ENCODE measurements at regions not wholly inside any gene's neighbourhood (a gene's known extent, or its start where the extent isn't known, plus 50 kb on each side); places are given as distances from the start of the nearest gene placed in this dataset.

DNA sequence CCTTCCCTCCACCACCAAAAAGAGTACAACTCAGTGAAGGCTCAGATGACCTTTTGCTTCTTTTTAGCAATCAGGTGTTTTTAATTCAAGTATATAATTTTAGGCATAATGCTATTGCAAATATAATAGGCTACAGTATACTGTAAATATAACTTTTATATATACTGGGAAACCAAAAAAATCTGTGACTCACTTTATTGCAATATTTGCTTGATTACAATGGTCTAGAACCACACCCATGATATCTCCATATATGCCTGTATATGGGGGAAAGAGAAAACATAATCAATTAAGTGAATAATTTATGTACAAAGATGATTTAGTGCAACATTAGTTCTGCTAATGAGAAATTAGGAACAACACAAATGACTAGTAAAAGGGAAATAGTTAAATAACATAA is 134.3 kb downstream of the TLE3 start:
- TF ChIP-seq, protein P1, sequence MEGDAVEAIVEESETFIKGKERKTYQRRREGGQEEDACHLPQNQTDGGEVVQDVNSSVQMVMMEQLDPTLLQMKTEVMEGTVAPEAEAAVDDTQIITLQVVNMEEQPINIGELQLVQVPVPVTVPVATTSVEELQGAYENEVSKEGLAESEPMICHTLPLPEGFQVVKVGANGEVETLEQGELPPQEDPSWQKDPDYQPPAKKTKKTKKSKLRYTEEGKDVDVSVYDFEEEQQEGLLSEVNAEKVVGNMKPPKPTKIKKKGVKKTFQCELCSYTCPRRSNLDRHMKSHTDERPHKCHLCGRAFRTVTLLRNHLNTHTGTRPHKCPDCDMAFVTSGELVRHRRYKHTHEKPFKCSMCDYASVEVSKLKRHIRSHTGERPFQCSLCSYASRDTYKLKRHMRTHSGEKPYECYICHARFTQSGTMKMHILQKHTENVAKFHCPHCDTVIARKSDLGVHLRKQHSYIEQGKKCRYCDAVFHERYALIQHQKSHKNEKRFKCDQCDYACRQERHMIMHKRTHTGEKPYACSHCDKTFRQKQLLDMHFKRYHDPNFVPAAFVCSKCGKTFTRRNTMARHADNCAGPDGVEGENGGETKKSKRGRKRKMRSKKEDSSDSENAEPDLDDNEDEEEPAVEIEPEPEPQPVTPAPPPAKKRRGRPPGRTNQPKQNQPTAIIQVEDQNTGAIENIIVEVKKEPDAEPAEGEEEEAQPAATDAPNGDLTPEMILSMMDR (IDR thresholded peaks at IDR 0.05; ENCODE audit: partially characterized antibody, unreplicated experiment): no peak
- H3K36me3 Mint-ChIP-seq (ENCODE audit: unreplicated experiment): no peaks in the 10 kb centered on the region
- H3K4me3 Mint-ChIP-seq (ENCODE audit: unreplicated experiment): no peak overlapping the region
- peaks cover 2% of the 10 kb centered on the region for H3K27me3 Mint-ChIP-seq (ENCODE audit: unreplicated experiment)
- DNase-seq: no peak
- H3K9me3 Mint-ChIP-seq (ENCODE audit: unreplicated experiment): peaks cover 3% of the 10 kb centered on the region
- no peak overlapping the region for H3K27ac Mint-ChIP-seq (ENCODE audit: unreplicated experiment)
- no peaks in the 10 kb centered on the region for H3K4me1 Mint-ChIP-seq (ENCODE audit: low read depth, unreplicated experiment)

DNA sequence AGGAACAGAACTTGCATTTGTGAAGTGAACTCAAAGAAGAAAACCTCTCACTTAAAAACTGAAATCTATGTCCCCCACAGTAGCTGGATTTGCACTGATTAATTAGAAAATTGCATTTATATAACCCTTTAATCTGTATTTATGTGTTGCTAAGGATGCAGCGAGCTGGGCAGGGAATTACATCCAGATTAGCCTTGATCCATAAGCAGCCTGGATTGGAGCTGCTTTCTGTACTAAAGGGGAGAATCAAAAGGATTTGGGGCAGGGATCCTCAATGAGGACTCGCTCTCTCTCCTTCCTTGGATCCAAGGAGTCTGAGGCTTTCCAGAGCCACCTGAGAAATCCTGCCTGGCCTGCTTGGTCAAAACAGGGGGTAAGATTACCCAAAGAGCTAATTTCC is 125.9 kb downstream of the TLE3 start:
- no peaks in the 10 kb centered on the region for H3K9me3 Mint-ChIP-seq (ENCODE audit: unreplicated experiment)
- H3K36me3 Mint-ChIP-seq (ENCODE audit: unreplicated experiment): no peaks in the 10 kb centered on the region
- no peak overlapping the region for H3K4me3 Mint-ChIP-seq (ENCODE audit: unreplicated experiment)
- peaks cover 9% of the 10 kb centered on the region for H3K27me3 Mint-ChIP-seq (ENCODE audit: unreplicated experiment)
- no peak overlapping the region for H3K27ac Mint-ChIP-seq (ENCODE audit: unreplicated experiment)
- TF ChIP-seq, protein P1 (IDR thresholded peaks at IDR 0.05; ENCODE audit: partially characterized antibody, unreplicated experiment): no peak
- no peak for DNase-seq
- H3K4me1 Mint-ChIP-seq (ENCODE audit: low read depth, unreplicated experiment): peaks cover 23% of the 10 kb centered on the region

DNA sequence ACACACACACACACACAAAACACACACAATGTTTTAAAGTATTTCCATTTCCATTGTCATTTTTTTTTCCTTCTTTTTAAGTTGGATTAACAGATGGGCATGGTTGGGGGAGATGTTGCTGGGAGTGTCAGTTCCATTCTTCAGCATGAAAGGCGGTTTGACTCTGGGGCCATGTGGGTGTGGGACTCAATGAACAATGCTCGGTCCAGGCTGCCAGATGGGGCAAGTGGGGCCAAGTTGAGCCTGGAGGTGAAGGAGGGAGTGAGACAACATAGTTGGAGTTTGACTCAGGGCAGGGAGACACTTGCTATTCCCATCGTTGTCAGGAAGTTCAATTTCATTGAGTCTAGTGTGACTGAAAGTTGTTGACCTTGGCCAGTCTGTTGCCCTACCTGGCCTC is 125.3 kb downstream of the TLE3 start:
- Mint-ChIP-seq H3K4me3 (ENCODE audit: unreplicated experiment) (no peak overlapping the region), H3K27me3 (ENCODE audit: unreplicated experiment) (peaks cover 9% of the 10 kb centered on the region), H3K27ac (ENCODE audit: unreplicated experiment) (no peak overlapping the region), H3K4me1 (ENCODE audit: low read depth, unreplicated experiment) (peaks cover 23% of the 10 kb centered on the region), H3K9me3 (ENCODE audit: unreplicated experiment) (no peaks in the 10 kb centered on the region), H3K36me3 (ENCODE audit: unreplicated experiment) (no peaks in the 10 kb centered on the region)
- no peak for DNase-seq
- TF ChIP-seq, protein P1 (IDR thresholded peaks at IDR 0.05; ENCODE audit: partially characterized antibody, unreplicated experiment): no peak

DNA sequence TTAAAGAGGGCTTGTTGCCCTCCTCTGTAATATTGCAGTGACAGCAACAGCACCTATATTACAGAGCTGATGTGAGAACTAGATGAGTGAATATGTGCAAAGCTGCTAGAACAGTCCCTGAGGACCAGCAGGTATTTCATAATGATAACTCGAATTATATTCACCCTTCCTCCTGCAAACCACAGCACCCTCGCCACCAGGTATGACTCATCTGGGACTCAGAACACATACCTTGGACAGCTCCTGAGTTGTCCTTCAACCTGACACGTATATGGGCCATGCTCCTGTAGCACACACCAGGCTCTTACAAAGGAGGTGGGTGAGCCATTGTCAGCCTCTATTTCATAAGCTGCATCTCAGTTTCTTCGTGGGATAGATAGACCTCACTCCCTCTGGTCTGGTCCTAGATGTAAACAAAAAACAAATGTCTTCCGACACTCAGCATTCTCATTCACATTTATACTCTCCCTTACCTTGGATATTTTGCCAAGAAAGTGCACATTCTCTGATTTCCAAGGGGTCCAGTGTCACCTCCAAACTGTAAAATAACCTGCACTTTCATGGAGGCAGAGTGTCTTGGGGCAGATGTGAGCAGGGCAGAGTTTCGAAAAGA is 124.5 kb downstream of the TLE3 start:
- Mint-ChIP-seq H3K9me3 (ENCODE audit: unreplicated experiment) (no peaks in the 10 kb centered on the region), H3K27ac (ENCODE audit: unreplicated experiment) (no peak overlapping the region), H3K4me1 (ENCODE audit: low read depth, unreplicated experiment) (peaks cover 23% of the 10 kb centered on the region), H3K27me3 (ENCODE audit: unreplicated experiment) (peaks cover 9% of the 10 kb centered on the region), H3K36me3 (ENCODE audit: unreplicated experiment) (no peaks in the 10 kb centered on the region), H3K4me3 (ENCODE audit: unreplicated experiment) (no peak overlapping the region)
- TF ChIP-seq, protein P1 (IDR thresholded peaks at IDR 0.05; ENCODE audit: partially characterized antibody, unreplicated experiment): no peak
- DNase-seq: no peak

DNA sequence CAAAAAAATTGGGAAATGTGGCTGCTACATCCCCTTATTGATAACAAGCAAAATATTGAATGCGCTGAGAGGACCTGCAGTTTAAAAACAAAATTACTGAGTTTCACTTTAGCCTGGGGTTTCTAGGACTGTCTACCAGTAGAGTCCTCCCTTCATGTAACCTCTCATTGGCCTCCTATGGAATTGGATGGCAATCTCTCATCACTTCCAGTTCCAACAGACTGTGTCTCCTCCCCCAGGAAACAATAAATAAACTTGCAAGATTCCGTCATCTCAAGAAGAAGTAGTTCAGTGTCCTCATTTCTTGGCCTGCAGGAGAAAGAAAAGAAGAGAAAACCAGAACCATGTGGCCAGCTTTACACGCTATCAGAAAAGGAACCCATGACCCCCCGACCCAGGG is 123.8 kb downstream of the TLE3 start:
- Mint-ChIP-seq H3K27me3 (ENCODE audit: unreplicated experiment) (peaks cover 9% of the 10 kb centered on the region), H3K36me3 (ENCODE audit: unreplicated experiment) (no peaks in the 10 kb centered on the region), H3K27ac (ENCODE audit: unreplicated experiment) (no peak overlapping the region), H3K4me1 (ENCODE audit: low read depth, unreplicated experiment) (peaks cover 23% of the 10 kb centered on the region), H3K4me3 (ENCODE audit: unreplicated experiment) (no peak overlapping the region), H3K9me3 (ENCODE audit: unreplicated experiment) (no peaks in the 10 kb centered on the region)
- TF ChIP-seq, protein P1 (IDR thresholded peaks at IDR 0.05; ENCODE audit: partially characterized antibody, unreplicated experiment): no peak
- DNase-seq: no peak

All from glutamatergic neuron (in vitro differentiated cells).